ENCODE measurements at regions not wholly inside any gene's neighbourhood (a gene's known extent, or its start where the extent isn't known, plus 50 kb on each side); places are given as distances from the start of the nearest gene placed in this dataset.

- no peaks in the 10 kb centered on the region for H3K36me3 ChIP-seq (replicated peaks)
- DNase-seq (ENCODE audit: low spot score in 2 of 2), result no peak
- H3K4me1 ChIP-seq, result no peaks in the 10 kb centered on the region
- H3K9me3 ChIP-seq, result no peaks in the 10 kb centered on the region
- no peak overlapping the region for H3K4me3 ChIP-seq
- in situ Hi-C loops (cut with MboI; ENCODE audit: low sequenced_read_pairs), result no loop called here
- H3K27me3 ChIP-seq (ENCODE audit: low read depth), result no peaks in the 10 kb centered on the region
Observed at GRCh38 chr22:48737461-48738203, 1090.0 kb downstream of the BRD1 start.

GRCh38 chr22:48736593-48737460 is 1090.8 kb downstream of the BRD1 start:
- no peaks in the 10 kb centered on the region for H3K4me1 ChIP-seq
- no peaks in the 10 kb centered on the region for H3K9me3 ChIP-seq
- in situ Hi-C loops (cut with MboI; ENCODE audit: low sequenced_read_pairs), result no loop called here
- no peak for DNase-seq (ENCODE audit: low spot score in 2 of 2)
- no peaks in the 10 kb centered on the region for H3K36me3 ChIP-seq (replicated peaks)
- H3K27me3 ChIP-seq (ENCODE audit: low read depth), result no peaks in the 10 kb centered on the region
- no peak overlapping the region for H3K4me3 ChIP-seq

- Histone ChIP-seq H3K36me3 (replicated peaks) (no peaks in the 10 kb centered on the region), H3K4me3 (no peak overlapping the region), H3K27me3 (ENCODE audit: low read depth) (no peaks in the 10 kb centered on the region), H3K9me3 (no peaks in the 10 kb centered on the region), H3K4me1 (no peaks in the 10 kb centered on the region)
- no peak for DNase-seq (ENCODE audit: low spot score in 2 of 2)
- in situ Hi-C loops (cut with MboI; ENCODE audit: low sequenced_read_pairs), result no loop called here
Observed at GRCh38 chr22:48734961-48735360, 1092.7 kb downstream of the BRD1 start.

GRCh38 chr22:48734359-48734758 is 1093.3 kb downstream of the BRD1 start:
- H3K27me3 ChIP-seq (ENCODE audit: low read depth), result no peaks in the 10 kb centered on the region
- H3K4me1 ChIP-seq, result no peaks in the 10 kb centered on the region
- in situ Hi-C loops (cut with MboI; ENCODE audit: low sequenced_read_pairs), result no loop called here
- H3K9me3 ChIP-seq, result no peaks in the 10 kb centered on the region
- H3K4me3 ChIP-seq, result no peak overlapping the region
- H3K36me3 ChIP-seq (replicated peaks), result no peaks in the 10 kb centered on the region
- DNase-seq (ENCODE audit: low spot score in 2 of 2), result no peak

- DNase-seq (ENCODE audit: low spot score in 2 of 2), result no peak
- in situ Hi-C loops (cut with MboI; ENCODE audit: low sequenced_read_pairs), result no loop called here
- Histone ChIP-seq H3K4me3 (no peak overlapping the region), H3K4me1 (no peaks in the 10 kb centered on the region), H3K9me3 (no peaks in the 10 kb centered on the region), H3K36me3 (replicated peaks) (no peaks in the 10 kb centered on the region), H3K27me3 (ENCODE audit: low read depth) (no peaks in the 10 kb centered on the region)
Observed at GRCh38 chr22:48729499-48730171, 1098.0 kb downstream of the BRD1 start.

GRCh38 chr22:48727454-48728058 is 1100.1 kb downstream of the BRD1 start:
- no peak for DNase-seq (ENCODE audit: low spot score in 2 of 2)
- in situ Hi-C loops (cut with MboI; ENCODE audit: low sequenced_read_pairs), result no loop called here
- Histone ChIP-seq H3K9me3 (no peaks in the 10 kb centered on the region), H3K36me3 (replicated peaks) (no peaks in the 10 kb centered on the region), H3K4me3 (no peak overlapping the region), H3K27me3 (ENCODE audit: low read depth) (no peaks in the 10 kb centered on the region), H3K4me1 (no peaks in the 10 kb centered on the region)

GRCh38 chr22:48724899-48725298 is 1102.8 kb downstream of the BRD1 start:
- Histone ChIP-seq H3K9me3 (no peaks in the 10 kb centered on the region), H3K27me3 (ENCODE audit: low read depth) (no peaks in the 10 kb centered on the region), H3K4me3 (no peak overlapping the region), H3K36me3 (replicated peaks) (no peaks in the 10 kb centered on the region), H3K4me1 (no peaks in the 10 kb centered on the region)
- in situ Hi-C loops (cut with MboI; ENCODE audit: low sequenced_read_pairs), result no loop called here
- no peak for DNase-seq (ENCODE audit: low spot score in 2 of 2)

- in situ Hi-C loops (cut with MboI; ENCODE audit: low sequenced_read_pairs), result no loop called here
- no peak for DNase-seq (ENCODE audit: low spot score in 2 of 2)
- Histone ChIP-seq H3K9me3 (no peaks in the 10 kb centered on the region), H3K4me3 (no peak overlapping the region), H3K4me1 (no peaks in the 10 kb centered on the region), H3K27me3 (ENCODE audit: low read depth) (no peaks in the 10 kb centered on the region), H3K36me3 (replicated peaks) (no peaks in the 10 kb centered on the region)
Observed at GRCh38 chr22:48722661-48723060, 1105.0 kb downstream of the BRD1 start.

GRCh38 chr22:48721395-48721669 is 1106.3 kb downstream of the BRD1 start:
- Histone ChIP-seq H3K4me3 (no peak overlapping the region), H3K36me3 (replicated peaks) (no peaks in the 10 kb centered on the region), H3K9me3 (no peaks in the 10 kb centered on the region), H3K4me1 (no peaks in the 10 kb centered on the region), H3K27me3 (ENCODE audit: low read depth) (no peaks in the 10 kb centered on the region)
- no peak for DNase-seq (ENCODE audit: low spot score in 2 of 2)
- in situ Hi-C loops (cut with MboI; ENCODE audit: low sequenced_read_pairs), result no loop called here

GRCh38 chr22:48720662-48721394 is 1106.8 kb downstream of the BRD1 start:
- Histone ChIP-seq H3K4me1 (no peaks in the 10 kb centered on the region), H3K4me3 (no peak overlapping the region), H3K9me3 (no peaks in the 10 kb centered on the region), H3K36me3 (replicated peaks) (no peaks in the 10 kb centered on the region), H3K27me3 (ENCODE audit: low read depth) (no peaks in the 10 kb centered on the region)
- in situ Hi-C loops (cut with MboI; ENCODE audit: low sequenced_read_pairs), result no loop called here
- no peak for DNase-seq (ENCODE audit: low spot score in 2 of 2)

GRCh38 chr22:48719978-48720661 is 1107.6 kb downstream of the BRD1 start:
- peak; percentile 2 to 50 for DNase-seq (ENCODE audit: low spot score in 2 of 2)
- H3K4me3 ChIP-seq, result no peak overlapping the region
- H3K27me3 ChIP-seq (ENCODE audit: low read depth), result no peaks in the 10 kb centered on the region
- in situ Hi-C loops (cut with MboI; ENCODE audit: low sequenced_read_pairs), result no loop called here
- H3K9me3 ChIP-seq, result no peaks in the 10 kb centered on the region
- H3K36me3 ChIP-seq (replicated peaks), result no peaks in the 10 kb centered on the region
- no peaks in the 10 kb centered on the region for H3K4me1 ChIP-seq

- no peaks in the 10 kb centered on the region for H3K27me3 ChIP-seq (ENCODE audit: low read depth)
- in situ Hi-C loops (cut with MboI; ENCODE audit: low sequenced_read_pairs), result no loop called here
- H3K4me1 ChIP-seq, result no peaks in the 10 kb centered on the region
- H3K4me3 ChIP-seq, result no peak overlapping the region
- H3K36me3 ChIP-seq (replicated peaks), result no peaks in the 10 kb centered on the region
- H3K9me3 ChIP-seq, result no peaks in the 10 kb centered on the region
- DNase-seq (ENCODE audit: low spot score in 2 of 2), result no peak
Observed at GRCh38 chr22:48718818-48719500, 1108.7 kb downstream of the BRD1 start.
